Lower lobe of right lung (tissue), 2 donors: ENCODE measurements at regions not wholly inside any gene's neighbourhood (a gene's known extent, or its start where the extent isn't known, plus 50 kb on each side); places are given as distances from the start of the nearest gene placed in this dataset.

Experiments
- ATAC-seq, 2 donors: fragments of 200-7000 bp; cut with Tn5 transposase; one replicate each; pipeline ENCODE4 v1.9.1; 2020 to 2022; ENCODE audit warnings: mild to moderate bottlenecking in 2 of 2, moderate library complexity in 2 of 2
- DNase-seq: peaks from one replicate; pipeline ENCODE4 v3.0.0-alpha.2; 2020
- H3K27ac ChIP-seq: fragments of 200-600 bp; one replicate; pipeline ENCODE4 v1.8.0; 2022
- H3K27me3 ChIP-seq: fragments of 200-600 bp; one replicate; pipeline ENCODE4 v1.8.0; 2022; ENCODE audit warnings: low read depth
- H3K36me3 ChIP-seq: fragments of 200-600 bp; one replicate; pipeline ENCODE4 v1.8.0; 2022; ENCODE audit warnings: mild to moderate bottlenecking
- H3K4me1 ChIP-seq: fragments of 200-600 bp; one replicate; pipeline ENCODE4 v1.8.0; 2022
- H3K4me3 ChIP-seq: fragments of 200-600 bp; one replicate; pipeline ENCODE4 v1.8.0; 2022; ENCODE audit warnings: mild to moderate bottlenecking
- H3K9me3 ChIP-seq: fragments of 200-600 bp; one replicate; pipeline ENCODE4 v1.8.0; 2022
- CTCF ChIP-seq: fragments of 200-600 bp; IDR thresholded peaks from one replicate; pipeline ENCODE4 v1.8.0; 2022; ENCODE audit warnings: antibody characterized with exemption, mild to moderate bottlenecking
- intact Hi-C: fragments of 100-400 bp; cut with DNase I; formaldehyde crosslinking; loops from one replicate; pipeline ENCODE4 v1.11.0; 2022
- donor health status: DM: no; HTN: yes; CAD: no; lungs with severe emphysema.

DNA sequence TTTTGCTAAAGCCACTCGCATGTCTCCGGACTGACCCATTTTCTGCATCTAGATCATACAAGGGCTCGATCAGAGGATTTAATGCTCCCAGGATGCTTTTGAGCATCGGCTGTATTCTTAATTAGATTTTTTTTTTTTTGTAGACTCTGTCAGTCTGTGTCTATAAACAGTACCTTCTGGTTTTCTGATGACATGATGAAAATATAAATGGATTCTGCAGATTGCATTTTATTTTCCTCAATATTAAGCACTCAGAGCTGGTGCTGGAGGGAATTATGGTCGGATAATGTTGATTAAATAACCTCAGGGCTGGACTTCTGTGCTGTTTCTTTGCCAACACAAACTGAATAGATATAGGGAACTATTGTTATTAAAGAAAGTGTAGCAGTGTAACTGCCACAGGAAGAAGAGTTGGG, 57.1 kb upstream of the LIMCH1 start:
- no peak for ATAC-seq
- intact Hi-C loops, result no loop called here

GRCh38 chr4:41483771-41484170, 54.2 kb upstream of the LIMCH1 start:
- no peak overlapping the region for H3K27ac ChIP-seq
- DNase-seq (no peak), ATAC-seq (peak in 1 of 2 donors; percentile 27)
- H3K4me1 ChIP-seq, result peaks cover 18% of the 10 kb centered on the region
- no peaks in the 10 kb centered on the region for H3K27me3 ChIP-seq
- intact Hi-C loops, result no loop called here
- H3K36me3 ChIP-seq, result no peaks in the 10 kb centered on the region
- TF ChIP-seq CTCF, result no peak
- H3K9me3 ChIP-seq, result no peaks in the 10 kb centered on the region
- no peak overlapping the region for H3K4me3 ChIP-seq

More for the DNA sequence above, 57.1 kb upstream of the LIMCH1 start:
- no peak for DNase-seq
- H3K27ac ChIP-seq, result no peak overlapping the region
- H3K4me3 ChIP-seq, result no peak overlapping the region
- H3K4me1 ChIP-seq, result peaks cover 15% of the 10 kb centered on the region
- H3K27me3 ChIP-seq, result no peaks in the 10 kb centered on the region
- no peaks in the 10 kb centered on the region for H3K36me3 ChIP-seq
- no peaks in the 10 kb centered on the region for H3K9me3 ChIP-seq
- no peak for TF ChIP-seq CTCF

- peaks cover 18% of the 10 kb centered on the region for H3K4me1 ChIP-seq
- no peak overlapping the region for H3K4me3 ChIP-seq
- ATAC-seq (no peak), DNase-seq (no peak)
- H3K36me3 ChIP-seq, result no peaks in the 10 kb centered on the region
- H3K27me3 ChIP-seq, result no peaks in the 10 kb centered on the region
- H3K9me3 ChIP-seq, result no peaks in the 10 kb centered on the region
- TF ChIP-seq CTCF, result no peak
- no peak overlapping the region for H3K27ac ChIP-seq
- intact Hi-C loops, result no loop called here
Measured at GRCh38 chr4:41485041-41485440, 52.9 kb upstream of the LIMCH1 start.

GRCh38 chr4:41487868-41488440, 50.0 kb upstream of the LIMCH1 start:
- no peaks in the 10 kb centered on the region for H3K9me3 ChIP-seq
- no peaks in the 10 kb centered on the region for H3K36me3 ChIP-seq
- H3K4me1 ChIP-seq, result peaks cover 18% of the 10 kb centered on the region
- H3K27me3 ChIP-seq, result no peaks in the 10 kb centered on the region
- no peak for TF ChIP-seq CTCF
- intact Hi-C loops, result no loop called here
- DNase-seq (no peak), ATAC-seq (no peak)
- H3K4me3 ChIP-seq, result no peak overlapping the region
- no peak overlapping the region for H3K27ac ChIP-seq
